ENCODE measurements at regions not wholly inside any gene's neighbourhood (a gene's known extent, or its start where the extent isn't known, plus 50 kb on each side); places are given as distances from the start of the nearest gene placed in this dataset.

DNA sequence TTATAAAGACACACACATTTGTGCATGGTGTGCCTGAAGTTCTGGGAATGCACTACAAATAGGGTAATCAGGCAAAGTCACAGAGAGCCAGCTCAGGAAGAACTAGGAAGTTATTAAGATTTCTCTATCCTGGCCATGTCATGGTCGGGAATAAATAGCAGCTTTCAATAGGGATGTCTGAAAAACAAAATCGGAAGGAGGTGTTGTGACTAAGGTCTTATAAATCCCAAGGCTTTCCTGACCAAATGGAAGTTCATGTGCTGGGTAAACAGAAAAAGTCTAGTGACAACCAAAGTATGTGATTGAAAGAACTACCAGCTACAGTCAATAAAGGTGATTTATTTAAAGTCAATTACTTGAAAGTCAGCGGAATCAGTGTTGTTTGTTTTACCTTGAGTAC, 262.5 kb upstream of the HS3ST1 start:
- TF ChIP-seq, protein P1, sequence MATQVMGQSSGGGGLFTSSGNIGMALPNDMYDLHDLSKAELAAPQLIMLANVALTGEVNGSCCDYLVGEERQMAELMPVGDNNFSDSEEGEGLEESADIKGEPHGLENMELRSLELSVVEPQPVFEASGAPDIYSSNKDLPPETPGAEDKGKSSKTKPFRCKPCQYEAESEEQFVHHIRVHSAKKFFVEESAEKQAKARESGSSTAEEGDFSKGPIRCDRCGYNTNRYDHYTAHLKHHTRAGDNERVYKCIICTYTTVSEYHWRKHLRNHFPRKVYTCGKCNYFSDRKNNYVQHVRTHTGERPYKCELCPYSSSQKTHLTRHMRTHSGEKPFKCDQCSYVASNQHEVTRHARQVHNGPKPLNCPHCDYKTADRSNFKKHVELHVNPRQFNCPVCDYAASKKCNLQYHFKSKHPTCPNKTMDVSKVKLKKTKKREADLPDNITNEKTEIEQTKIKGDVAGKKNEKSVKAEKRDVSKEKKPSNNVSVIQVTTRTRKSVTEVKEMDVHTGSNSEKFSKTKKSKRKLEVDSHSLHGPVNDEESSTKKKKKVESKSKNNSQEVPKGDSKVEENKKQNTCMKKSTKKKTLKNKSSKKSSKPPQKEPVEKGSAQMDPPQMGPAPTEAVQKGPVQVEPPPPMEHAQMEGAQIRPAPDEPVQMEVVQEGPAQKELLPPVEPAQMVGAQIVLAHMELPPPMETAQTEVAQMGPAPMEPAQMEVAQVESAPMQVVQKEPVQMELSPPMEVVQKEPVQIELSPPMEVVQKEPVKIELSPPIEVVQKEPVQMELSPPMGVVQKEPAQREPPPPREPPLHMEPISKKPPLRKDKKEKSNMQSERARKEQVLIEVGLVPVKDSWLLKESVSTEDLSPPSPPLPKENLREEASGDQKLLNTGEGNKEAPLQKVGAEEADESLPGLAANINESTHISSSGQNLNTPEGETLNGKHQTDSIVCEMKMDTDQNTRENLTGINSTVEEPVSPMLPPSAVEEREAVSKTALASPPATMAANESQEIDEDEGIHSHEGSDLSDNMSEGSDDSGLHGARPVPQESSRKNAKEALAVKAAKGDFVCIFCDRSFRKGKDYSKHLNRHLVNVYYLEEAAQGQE (IDR thresholded peaks at IDR 0.05): no peak
- TF ChIP-seq, protein P2, sequence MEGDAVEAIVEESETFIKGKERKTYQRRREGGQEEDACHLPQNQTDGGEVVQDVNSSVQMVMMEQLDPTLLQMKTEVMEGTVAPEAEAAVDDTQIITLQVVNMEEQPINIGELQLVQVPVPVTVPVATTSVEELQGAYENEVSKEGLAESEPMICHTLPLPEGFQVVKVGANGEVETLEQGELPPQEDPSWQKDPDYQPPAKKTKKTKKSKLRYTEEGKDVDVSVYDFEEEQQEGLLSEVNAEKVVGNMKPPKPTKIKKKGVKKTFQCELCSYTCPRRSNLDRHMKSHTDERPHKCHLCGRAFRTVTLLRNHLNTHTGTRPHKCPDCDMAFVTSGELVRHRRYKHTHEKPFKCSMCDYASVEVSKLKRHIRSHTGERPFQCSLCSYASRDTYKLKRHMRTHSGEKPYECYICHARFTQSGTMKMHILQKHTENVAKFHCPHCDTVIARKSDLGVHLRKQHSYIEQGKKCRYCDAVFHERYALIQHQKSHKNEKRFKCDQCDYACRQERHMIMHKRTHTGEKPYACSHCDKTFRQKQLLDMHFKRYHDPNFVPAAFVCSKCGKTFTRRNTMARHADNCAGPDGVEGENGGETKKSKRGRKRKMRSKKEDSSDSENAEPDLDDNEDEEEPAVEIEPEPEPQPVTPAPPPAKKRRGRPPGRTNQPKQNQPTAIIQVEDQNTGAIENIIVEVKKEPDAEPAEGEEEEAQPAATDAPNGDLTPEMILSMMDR (IDR thresholded peaks at IDR 0.05): no peak
- no peak for TF ChIP-seq POLR2A (IDR thresholded peaks at IDR 0.05; ENCODE audit: low read length)
- TF ChIP-seq CEBPB (IDR thresholded peaks at IDR 0.05): no peak
- TF ChIP-seq, protein P3, sequence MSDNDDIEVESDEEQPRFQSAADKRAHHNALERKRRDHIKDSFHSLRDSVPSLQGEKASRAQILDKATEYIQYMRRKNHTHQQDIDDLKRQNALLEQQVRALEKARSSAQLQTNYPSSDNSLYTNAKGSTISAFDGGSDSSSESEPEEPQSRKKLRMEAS (IDR thresholded peaks at IDR 0.05): no peak
- no peak for TF ChIP-seq NR3C1 (IDR thresholded peaks at IDR 0.05)
